Right ventricle myocardium inferior (tissue), 1 donor: ENCODE measurements at regions not wholly inside any gene's neighbourhood (a gene's known extent, or its start where the extent isn't known, plus 50 kb on each side); places are given as distances from the start of the nearest gene placed in this dataset.

Source experiments
- ATAC-seq: fragments of 200-7000 bp; cut with Tn5 transposase; one replicate; pipeline ENCODE4 v1.9.1; 2020; ENCODE audit warnings: mild to moderate bottlenecking, moderate library complexity
- DNase-seq: peaks from one replicate; pipeline ENCODE4 v3.0.0; 2021; ENCODE audit errors: missing footprints
- intact Hi-C: fragments of 100-400 bp; cut with DNase I; formaldehyde crosslinking; loops from one replicate; pipeline ENCODE4 v1.11.0; 2022
- donor health status: DM: no; HTN: yes; CAD: no; lungs with severe emphysema.

DNA sequence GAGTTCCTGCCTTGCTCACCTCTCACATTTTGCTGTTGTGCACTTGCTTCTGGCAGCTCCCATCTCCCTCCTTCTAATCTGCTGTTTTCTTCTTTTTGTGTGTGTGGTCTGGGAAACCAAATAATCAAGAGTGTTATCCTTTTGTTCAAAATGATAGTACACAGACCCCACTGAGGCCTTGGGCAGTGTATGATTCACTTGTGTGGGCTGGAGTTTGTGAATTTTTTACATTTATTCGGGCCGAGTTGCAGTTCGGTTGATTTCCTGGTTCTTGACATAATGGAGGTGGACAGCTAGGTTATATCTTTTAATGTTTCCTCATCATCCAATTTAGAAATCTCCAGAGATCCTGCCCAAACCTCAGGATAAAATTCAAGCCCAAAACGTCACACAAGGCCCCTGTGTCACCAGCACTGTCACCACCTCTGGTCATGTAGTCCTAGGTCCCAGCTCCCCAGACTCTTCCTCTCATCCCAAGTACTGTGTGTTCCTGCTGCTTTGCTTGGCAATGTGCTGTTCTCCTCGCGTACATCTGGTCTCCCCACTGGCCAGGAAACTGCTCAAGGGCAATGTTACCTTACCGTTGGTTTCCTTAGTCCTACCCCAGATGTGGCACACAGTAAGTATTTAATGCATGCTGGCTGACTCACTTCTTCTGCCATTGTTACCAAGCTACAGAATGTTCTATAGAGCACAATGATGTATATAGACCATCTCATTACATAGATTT is 55.7 kb upstream of the PHACTR2 start:
- ATAC-seq (no peak), DNase-seq (no peak)
- intact Hi-C loops: no loop called here

DNA sequence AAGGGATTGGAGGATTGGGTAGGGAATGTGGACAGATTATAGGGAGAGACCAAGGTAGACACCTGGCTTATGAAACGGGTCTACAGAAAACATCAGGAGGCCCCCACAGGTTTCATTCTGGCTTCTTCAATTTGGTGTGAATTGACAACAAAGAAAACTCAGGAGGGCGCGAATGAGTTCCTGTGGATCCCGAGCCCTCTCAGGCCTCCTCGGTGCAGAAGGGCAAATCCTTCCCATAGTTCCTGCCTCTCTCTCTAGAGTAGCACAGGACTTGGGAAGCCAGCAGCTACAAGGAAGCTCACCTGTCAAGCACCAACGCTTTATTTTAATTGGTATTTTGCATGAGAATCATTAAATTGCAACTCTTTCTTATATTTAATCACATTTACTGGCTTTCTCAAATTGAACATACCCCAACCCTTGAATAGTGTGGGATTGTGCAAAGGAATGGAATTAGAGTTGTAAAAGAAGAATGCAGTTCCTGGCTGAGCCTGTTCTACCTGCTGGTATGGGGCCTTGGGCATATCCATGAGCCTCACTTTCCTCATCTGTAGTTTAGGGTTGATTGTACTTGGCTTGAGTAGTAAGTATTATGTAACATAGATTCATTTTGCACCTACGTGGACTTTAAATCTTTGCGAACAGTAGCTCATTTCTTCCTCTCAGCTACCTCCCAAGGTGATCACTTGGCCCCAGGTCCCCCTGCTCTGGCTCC is 56.4 kb upstream of the PHACTR2 start:
- ATAC-seq (no peak), DNase-seq (no peak)
- intact Hi-C loops: no loop called here

DNA sequence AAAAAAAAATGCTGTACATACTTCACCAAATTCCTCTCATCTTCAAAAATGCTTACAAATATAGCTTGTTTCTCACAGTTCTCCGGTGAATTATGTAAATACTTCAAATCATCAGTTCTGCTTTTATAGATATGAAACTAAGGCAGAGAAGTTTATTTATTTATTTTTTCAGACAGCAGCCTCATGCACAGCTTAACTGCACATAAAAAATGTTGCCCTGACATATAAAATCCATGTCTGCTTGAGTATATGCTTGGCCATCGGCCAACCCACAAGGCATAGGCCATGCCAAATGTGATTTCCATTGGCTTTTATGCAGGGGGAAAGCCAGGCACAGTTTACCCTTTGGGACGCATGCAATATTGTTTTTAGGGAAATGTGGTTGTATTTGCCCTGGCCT is 57.3 kb upstream of the PHACTR2 start:
- intact Hi-C loops: no loop called here
- no peak for ATAC-seq
- no peak for DNase-seq

DNA sequence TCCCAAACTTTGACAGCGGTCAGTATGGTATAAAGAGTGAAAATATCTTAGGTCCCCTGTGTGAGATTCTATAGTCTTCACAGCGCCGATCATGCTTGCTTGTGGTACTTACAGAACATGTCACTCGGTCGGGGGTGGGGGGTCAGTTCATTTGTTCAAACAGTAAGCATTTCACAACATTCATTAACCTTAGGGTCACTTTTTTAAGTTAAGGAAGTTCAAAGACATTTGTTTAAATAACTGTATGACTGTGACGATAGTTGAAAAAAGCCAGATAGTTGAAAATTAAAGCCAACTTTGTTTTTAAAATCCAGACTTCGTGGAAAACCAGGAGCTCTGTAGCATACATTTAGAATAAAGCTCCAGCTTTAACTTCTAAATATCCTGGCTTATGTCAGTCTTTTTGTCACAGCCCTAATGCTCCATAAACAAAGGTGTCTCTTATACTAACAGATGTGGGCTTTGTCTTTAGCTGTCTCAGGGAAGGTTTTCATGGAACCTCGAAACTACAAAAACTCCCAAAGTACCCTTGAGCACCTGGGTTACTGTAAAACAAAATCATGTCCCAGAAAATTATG is 57.9 kb upstream of the PHACTR2 start:
- DNase-seq: no peak
- ATAC-seq: no peak
- intact Hi-C loops: no loop called here

DNA sequence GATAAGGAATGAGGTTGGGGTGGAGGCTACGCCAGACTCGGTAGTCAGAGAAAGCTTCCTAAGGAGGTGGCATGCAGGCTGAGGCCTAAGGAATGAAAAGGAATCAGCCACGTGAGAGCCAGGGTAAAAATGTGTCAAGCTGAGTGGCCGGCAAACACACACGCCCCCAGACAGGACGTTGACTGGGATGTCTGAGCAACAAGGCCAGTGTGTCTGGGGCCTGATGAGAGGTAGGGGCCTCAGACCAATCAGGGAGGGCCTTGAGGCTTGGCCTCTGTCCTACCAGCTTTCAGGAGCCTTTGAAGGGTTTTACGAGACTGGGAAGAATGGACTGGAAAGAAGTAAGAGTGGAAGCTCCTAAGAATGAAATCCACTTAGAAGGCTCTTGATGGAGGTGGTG is 61.0 kb upstream of the PHACTR2 start:
- DNase-seq: no peak
- intact Hi-C loops: no loop called here
- no peak for ATAC-seq

DNA sequence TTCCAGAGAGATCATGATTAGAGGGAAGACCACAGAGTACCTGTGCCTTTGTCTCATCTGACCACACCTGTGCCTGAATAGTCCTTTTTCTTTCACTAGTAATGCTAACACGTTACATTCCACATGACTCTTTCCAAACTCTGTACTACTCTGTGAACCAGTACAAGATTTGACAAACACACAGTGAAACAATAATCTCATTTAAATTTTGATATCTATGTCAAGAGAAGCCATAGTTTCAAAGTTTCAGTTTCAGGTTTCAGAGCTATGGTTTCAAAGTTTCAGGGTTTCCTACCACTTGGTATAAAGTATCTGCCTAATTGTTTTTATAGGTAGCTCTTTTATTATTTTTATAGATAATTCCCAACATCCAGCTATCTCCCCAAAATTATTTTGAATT is 62.0 kb upstream of the PHACTR2 start:
- intact Hi-C loops: no loop called here
- DNase-seq (no peak), ATAC-seq (no peak)

DNA sequence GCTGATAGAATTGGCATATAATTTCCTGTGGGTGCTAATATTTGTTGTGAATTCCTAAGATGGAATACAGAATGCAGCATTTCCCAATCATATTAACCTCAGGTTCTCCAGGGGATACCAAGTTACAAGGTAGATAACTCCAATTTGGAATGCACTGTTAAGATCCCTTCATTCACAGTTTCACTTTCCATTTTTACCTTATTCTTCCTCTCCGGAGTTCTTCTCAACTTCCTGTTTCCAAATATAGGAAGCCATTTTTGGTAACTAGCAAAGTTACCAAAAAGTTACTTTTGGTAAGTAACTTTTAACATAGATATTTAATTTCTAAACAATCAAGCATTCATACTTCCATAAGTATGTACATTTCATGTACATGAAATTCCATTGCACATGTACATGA is 63.5 kb upstream of the PHACTR2 start:
- DNase-seq (no peak), ATAC-seq (no peak)
- intact Hi-C loops: no loop called here

DNA sequence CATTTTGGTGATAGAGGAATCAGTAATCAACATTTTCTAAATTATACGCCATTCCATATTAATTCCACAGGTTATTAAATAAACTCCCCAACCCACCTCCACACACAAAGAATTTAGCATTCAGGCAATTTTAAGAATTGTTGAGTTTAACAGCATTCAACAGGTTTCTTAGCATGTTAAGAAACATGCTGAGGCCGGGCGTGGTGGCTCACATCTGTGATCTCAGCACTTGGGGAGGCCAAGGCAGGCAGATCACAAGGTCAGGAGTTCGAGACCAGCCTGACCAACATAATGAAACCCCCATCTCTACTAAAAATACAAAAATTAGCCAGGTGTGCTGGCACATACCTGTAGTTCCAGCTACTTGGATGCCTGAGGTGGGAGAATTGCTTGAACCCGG is 64.0 kb upstream of the PHACTR2 start:
- no peak for ATAC-seq
- intact Hi-C loops: no loop called here
- no peak for DNase-seq

DNA sequence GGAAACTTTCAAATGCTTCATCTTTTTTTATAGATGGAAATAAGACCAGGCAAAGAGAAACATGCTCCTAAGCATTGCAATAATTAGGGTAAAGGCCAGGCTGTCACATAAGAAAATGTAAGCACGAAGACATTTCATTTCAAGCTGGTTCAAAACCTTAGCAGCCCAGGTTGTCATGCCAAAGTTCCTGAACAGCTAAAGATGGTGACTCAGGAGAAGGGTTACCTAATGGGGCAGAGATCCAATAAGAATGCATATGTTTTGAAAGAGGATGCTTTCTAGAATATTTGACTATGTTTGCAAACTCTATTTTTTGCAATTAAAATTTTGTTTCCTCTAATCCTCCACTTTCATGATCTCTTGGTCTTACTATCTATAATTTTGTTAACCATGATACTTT is 65.6 kb upstream of the PHACTR2 start:
- intact Hi-C loops: no loop called here
- ATAC-seq (no peak), DNase-seq (no peak)

DNA sequence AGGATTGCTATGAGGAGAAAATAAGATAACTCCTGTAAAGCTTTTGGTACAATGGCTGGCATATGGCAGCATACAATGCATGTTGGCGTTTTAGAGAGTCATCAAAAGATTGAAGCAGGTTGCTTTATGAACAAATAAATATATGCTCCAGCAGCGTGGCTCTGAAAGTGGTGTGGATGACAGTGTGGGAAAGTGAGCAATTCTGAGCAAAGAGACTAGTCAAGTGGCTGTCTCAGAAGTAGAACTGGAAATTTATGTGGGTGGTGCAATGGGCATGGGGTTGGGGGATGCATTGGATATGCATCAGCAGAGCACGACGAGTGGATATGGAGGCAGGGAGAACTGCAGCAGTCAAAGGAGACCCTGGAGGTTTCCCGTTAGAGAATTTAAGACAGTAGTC is 66.2 kb upstream of the PHACTR2 start:
- DNase-seq: no peak
- no peak for ATAC-seq
- intact Hi-C loops: no loop called here

DNA sequence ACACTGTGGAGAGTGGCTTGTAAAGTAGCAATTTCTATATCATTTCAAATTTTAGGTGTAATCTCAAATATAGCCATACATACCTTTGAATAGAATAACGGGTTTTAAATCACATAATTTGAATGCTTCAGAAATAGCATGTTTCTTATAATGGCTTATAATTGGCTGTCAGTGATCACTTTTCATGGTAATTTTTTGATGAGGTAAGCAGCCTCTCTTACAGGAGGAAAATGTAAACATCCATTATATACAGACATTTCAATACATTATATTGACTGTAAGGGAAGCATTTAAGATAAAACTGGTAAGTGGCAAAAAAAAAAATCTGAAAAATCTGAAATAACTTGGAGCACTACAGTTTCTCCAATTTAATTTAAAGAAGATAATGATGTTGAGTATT is 67.8 kb upstream of the PHACTR2 start:
- intact Hi-C loops: no loop called here
- no peak for ATAC-seq
- no peak for DNase-seq

DNA sequence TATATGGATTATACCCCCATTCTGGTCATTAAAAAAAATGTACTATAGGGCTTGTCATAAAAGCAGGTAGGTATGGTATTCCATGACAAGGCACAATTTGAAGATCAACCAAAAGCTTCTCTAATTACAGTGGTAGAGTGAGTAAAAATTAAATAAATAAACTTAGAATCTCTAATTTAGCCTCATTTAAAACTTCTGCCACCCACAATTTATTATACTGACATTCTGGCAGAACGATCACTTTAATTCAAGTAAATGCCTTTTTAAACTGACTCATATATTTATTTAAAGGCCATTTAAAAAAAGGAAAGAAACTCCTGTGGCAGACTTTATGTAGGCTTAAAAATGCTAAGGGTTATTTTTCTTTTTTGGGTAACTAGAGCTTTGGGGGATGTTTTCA is 68.3 kb upstream of the PHACTR2 start:
- DNase-seq (no peak), ATAC-seq (no peak)
- intact Hi-C loops: no loop called here

DNA sequence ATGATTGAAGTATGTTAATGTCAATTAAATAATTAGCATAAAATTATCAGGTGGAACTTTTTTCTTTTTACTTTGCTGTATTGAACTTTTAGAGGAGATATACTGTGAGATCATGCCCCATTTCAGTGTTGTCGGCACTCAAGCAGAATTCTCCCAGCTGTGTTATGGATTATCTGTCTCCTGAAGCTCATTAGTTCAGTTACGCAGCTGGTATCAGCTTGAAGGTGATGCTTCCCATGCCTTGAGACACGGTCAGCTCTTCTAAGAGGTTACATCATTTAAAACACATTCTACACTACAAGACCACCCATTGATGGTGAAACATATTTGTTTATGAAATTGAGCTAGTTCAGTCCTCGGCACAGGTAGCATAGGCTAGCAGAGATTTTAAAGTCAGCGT is 68.9 kb upstream of the PHACTR2 start:
- intact Hi-C loops: no loop called here
- DNase-seq (no peak), ATAC-seq (no peak)

DNA sequence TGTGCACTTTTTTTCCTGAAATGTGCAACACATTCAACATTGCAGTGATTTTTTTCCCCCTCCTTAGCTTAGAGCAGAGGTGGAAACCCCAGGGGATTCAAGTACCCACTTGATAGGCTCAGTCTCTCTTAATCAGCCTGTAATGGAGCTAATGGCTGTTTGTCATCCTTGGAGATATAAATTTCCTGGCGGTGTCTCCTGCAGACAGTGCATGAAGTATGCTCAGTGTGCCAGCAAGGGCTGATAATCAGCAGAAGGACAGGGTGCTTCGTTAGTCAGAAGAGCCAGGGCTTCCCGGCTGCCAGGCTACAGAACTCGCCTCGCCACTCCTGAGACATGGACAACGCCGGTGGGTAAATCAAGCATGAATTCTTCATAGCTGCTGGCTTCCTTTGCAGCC is 69.8 kb upstream of the PHACTR2 start:
- ATAC-seq (no peak), DNase-seq (no peak)
- intact Hi-C loops: no loop called here

DNA sequence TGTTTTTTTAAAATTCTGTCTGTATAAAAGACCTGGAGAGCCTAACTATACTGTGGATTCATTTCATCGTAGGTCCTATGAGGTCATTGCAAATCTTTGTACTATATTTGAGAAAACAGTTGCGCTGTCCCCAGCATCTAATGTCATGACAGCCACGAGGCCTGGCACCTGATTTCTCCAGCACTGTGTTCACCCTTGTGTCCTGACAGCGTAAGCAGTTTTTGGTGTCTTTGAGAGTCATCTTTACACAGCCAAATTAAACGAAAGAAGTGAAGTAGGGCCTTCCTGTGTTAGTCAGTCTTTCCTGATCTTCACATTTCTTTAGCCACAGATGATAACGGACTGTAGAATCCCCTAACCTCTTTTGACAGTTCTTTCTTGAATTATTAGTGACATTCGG is 70.6 kb upstream of the PHACTR2 start:
- DNase-seq (no peak), ATAC-seq (peak; percentile 31)
- intact Hi-C loops: no loop called here

DNA sequence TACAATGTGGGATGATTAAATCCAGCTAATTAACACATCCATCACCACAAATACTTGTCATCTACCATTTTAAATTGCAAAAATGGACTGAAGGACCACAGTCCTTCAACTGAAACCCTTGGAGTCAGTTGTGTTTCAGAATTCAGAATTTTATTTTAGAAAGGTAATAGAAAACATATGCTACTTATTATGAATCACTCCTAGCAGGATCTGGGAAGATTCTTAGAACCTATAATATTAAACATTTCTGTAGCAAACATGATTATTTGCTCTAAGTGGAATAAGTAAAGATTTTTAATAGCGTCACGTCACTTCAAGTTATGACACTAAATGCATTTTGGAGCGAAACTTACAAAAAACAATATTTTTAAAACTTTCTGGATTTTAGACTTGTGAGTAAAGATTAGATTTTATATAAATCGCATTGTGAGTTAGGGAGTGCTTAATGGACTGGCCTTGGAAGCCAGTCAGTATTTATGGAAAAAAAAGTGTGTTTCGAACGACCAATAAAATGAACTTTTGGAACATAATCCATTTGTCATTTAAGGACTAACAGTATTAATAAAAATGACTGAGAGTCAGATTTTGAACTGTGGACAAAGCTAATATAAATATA is 71.8 kb upstream of the PHACTR2 start:
- ATAC-seq (no peak), DNase-seq (no peak)
- intact Hi-C loops: no loop called here

DNA sequence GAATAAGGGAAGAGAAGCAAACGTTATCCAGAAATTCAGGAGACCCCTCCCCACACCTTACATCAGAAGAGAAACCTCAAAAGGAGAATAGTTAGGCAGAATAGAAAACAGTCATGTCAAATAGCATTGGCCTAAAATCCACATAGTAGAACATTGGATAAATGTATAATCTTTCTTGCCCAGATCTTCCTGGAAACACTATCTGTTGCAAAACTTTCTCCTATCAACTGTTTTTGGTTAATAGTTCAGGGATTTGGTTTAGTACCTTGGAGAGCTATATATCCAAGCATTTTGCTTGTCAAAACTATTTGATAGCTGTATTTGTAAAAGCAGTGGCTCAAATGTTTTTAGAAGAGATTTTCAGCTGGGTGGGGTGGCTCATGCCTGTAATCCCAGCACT is 74.3 kb upstream of the PHACTR2 start:
- DNase-seq: no peak
- no peak for ATAC-seq
- intact Hi-C loops: no loop called here

DNA sequence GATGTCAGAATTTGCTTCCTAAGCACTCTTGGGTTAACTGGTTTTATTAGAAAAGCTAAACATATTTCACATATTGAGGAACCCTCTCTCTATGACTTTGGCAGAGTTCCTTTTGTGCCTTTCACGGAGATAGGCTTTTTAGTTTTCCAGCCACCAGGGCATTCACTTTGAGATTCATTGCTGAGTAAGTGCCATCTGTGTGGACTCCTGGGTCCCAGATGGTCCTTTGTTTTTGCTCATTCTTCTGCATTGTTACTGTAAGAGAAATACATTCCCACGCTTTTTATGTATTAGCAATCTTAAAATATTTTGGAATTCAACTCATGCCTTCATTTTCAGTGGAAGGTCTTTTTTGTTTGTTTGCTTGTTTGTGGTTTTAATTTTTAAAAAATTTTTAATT is 76.3 kb upstream of the PHACTR2 start:
- no peak for DNase-seq
- intact Hi-C loops: no loop called here
- ATAC-seq: no peak

DNA sequence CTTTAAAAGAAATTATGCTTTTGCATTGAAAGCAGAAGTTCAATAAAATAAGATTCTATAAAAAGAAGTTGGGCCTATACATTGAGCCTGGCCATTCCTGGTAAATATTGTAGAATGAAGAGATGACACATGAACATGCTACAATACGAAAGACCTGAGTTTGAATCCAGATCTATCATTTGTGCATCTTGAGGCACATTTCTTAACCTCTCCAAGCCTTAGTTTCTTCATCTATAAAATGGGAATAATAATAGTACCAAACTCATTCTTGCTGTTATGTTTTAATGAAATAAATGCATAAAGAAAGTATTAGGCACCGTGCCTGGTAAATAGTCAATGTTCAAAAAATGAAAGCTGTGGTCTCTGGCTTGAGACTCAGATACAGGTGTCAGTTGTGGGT is 76.9 kb upstream of the PHACTR2 start:
- DNase-seq: no peak
- intact Hi-C loops: no loop called here
- ATAC-seq: no peak

DNA sequence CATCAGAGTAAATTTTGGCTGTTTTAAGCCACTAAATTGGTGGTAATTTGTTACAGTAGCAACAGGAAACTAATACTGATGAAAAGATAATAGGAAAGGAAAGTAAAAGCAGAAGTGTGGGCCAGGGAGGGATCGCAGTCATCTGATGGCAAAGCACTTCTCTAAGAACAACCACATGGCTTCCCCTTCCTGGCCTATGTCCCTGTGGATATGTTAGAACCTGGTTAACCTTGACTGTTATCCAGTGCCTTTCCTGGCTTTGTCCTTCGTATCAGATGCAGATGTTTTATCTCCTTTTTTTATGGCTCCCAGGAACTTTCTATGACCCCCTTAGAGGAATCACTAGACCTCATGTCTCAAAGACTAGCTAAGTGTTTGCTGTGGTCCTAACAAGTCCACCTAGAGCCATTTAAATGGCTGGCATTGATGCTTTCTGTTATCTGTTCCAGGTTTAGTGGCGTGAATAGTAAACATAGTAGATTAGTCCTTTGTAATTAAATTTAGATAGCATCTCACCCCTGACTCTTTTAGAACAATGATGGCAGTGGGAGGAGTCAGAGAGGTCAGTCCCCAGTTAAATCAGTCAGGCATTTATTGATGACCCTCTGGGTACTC is 79.2 kb upstream of the PHACTR2 start:
- DNase-seq: no peak
- no peak for ATAC-seq
- intact Hi-C loops: loop anchor here (5.0 kb wide), 2 partner anchors 79 to 134 kb away; partner anchors contain the start of gene PHACTR2
